Right atrium auricular region (tissue), 2 donors: ENCODE measurements at regions not wholly inside any gene's neighbourhood (a gene's known extent, or its start where the extent isn't known, plus 50 kb on each side); places are given as distances from the start of the nearest gene placed in this dataset.
"Not testable (repeated sequence)": the region's sequence is repeated elsewhere in the genome, so short reads cannot be mapped to it uniquely, and the experiment has no call there.

Source experiments
- DNase-seq: peaks from one replicate; pipeline ENCODE4 v3.0.0-alpha.2; 2019; ENCODE audit warnings: low spot score
- H3K27ac ChIP-seq, 2 donors: fragments of 200-600 bp; sonication (generic); 1 replicate in 1 of 2; 2 replicates in 1 of 2; pipeline ENCODE4 v1.5.1; 2016 to 2019
- H3K27me3 ChIP-seq, 2 donors: fragments of 200-600 bp; sonication (generic); one replicate each; pipeline versions ENCODE4 v1.5.1 to v1.6.0; 2017 to 2019
- H3K36me3 ChIP-seq: fragments of 200-600 bp; sonication (generic); one replicate; pipeline ENCODE4 v1.5.1; 2016
- H3K4me1 ChIP-seq, 2 donors: fragments of 200-600 bp; sonication (generic); one replicate each; pipeline versions ENCODE4 v1.5.1 to v1.6.0; 2017 to 2019
- H3K4me3 ChIP-seq, 2 donors: fragments of 200-600 bp; sonication (generic); 1 replicate in 1 of 2; 2 replicates in 1 of 2; pipeline ENCODE4 v1.5.1; 2017 to 2019; ENCODE audit warnings: mild to moderate bottlenecking in 1 of 2, moderate library complexity in 1 of 2
- H3K9me3 ChIP-seq, 2 donors: fragments of 200-600 bp; sonication (generic); one replicate each; pipeline ENCODE4 v1.5.1; 2019
- TF ChIP-seq, protein P1 (sequence below), 2 donors: fragments of 200-600 bp; sonication (generic); IDR thresholded peaks; one replicate each; pipeline ENCODE4 v1.5.1; 2019; ENCODE audit warnings: antibody characterized with exemption in 2 of 2

DNA sequence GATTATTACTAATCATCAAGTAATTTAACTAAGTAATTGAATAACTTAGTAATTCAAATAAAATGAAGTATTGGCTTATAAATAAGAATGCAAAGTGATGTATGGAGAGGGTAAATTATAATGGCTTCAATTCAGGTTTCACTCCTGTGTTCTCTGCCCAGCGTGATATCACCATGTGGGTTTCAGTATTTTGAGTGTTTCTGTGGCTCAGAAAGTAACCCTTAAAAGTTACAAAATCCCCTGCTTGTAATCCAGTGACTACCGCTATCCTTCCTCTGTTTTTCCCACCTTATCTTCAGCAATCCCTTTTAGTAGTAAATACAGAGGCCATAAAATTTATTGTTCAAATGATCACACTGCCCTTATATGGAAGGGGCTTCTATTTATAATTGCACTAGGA lies 316.4 kb upstream of the CFAP20DC start:
- H3K27me3 ChIP-seq = no peaks in the 10 kb centered on the region
- H3K36me3 ChIP-seq = no peaks in the 10 kb centered on the region
- H3K9me3 ChIP-seq = no peaks in the 10 kb centered on the region
- no peak for DNase-seq
- TF ChIP-seq, protein P1, sequence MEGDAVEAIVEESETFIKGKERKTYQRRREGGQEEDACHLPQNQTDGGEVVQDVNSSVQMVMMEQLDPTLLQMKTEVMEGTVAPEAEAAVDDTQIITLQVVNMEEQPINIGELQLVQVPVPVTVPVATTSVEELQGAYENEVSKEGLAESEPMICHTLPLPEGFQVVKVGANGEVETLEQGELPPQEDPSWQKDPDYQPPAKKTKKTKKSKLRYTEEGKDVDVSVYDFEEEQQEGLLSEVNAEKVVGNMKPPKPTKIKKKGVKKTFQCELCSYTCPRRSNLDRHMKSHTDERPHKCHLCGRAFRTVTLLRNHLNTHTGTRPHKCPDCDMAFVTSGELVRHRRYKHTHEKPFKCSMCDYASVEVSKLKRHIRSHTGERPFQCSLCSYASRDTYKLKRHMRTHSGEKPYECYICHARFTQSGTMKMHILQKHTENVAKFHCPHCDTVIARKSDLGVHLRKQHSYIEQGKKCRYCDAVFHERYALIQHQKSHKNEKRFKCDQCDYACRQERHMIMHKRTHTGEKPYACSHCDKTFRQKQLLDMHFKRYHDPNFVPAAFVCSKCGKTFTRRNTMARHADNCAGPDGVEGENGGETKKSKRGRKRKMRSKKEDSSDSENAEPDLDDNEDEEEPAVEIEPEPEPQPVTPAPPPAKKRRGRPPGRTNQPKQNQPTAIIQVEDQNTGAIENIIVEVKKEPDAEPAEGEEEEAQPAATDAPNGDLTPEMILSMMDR (IDR thresholded peaks at IDR 0.05) = no peak
- H3K4me1 ChIP-seq = no peaks in the 10 kb centered on the region
- no peak overlapping the region for H3K27ac ChIP-seq
- no peak overlapping the region for H3K4me3 ChIP-seq

DNA sequence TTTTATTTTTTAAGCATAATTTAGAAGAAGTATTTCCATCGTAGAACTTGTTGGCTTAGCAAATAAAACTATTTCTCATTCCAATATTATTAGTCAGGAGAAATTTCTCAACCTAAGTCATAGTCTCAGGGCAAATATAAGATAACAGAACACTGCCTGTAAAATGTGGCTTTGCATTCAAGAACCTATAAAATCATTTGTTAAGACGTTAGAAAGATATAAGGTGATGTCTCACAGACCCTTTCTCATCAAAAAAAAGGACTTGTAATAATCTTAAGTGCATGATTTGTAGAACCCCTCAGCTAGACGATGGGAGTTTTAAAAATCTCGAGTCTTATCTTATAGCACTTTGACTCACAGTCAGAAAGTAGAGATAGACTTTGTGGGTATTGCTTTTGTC lies 314.7 kb upstream of the CFAP20DC start:
- H3K27ac ChIP-seq = no peak overlapping the region
- no peaks in the 10 kb centered on the region for H3K27me3 ChIP-seq
- no peaks in the 10 kb centered on the region for H3K9me3 ChIP-seq
- DNase-seq = no peak
- TF ChIP-seq, protein P1 (IDR thresholded peaks at IDR 0.05) = no peak
- H3K4me1 ChIP-seq = no peaks in the 10 kb centered on the region
- H3K4me3 ChIP-seq = no peak overlapping the region
- no peaks in the 10 kb centered on the region for H3K36me3 ChIP-seq

DNA sequence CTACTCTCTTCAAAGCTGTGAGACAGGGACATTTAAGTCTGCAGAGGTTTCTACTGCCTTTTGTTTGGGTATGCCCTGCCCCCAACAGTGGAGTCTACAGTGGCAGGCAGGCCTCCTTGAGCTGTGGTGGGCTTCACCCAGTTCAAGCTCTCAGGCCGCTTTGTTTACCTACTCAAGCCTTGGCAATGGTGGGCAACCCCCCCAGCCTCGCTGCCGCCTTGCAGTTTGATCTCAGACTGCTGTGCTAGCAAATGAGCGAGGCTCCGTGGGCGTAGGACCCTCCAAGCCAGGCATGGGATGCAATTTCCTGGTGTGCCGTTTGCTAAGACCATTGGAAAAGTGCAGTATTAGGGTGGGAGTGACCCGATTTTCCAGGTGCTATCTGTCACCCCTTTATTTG lies 310.5 kb upstream of the CFAP20DC start:
- H3K9me3 ChIP-seq, H3K27me3 ChIP-seq, H3K36me3 ChIP-seq, H3K27ac ChIP-seq, H3K4me1 ChIP-seq, H3K4me3 ChIP-seq, DNase-seq: not testable (repeated sequence)

DNA sequence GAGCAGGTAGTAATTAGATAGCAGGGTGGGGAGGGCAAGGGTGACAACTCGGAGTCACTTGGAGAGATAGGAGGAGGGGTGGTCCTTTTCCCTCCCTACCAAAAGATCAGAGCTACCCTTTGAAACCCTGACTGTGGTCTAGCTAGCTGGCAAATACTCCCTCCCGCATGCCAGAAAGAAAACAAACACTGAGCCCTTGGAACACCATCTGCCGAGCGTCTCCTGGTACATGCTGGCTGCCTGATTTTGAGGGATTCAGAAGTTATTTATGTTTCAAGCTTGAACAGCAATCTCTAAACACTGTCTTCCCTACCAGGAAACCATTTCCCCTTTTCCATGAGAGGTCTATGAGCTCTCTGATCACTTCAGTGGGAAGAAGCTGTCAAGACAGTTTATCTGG lies 291.6 kb upstream of the CFAP20DC start:
- Histone ChIP-seq H3K27ac (no peak overlapping the region), H3K36me3 (no peaks in the 10 kb centered on the region), H3K9me3 (no peaks in the 10 kb centered on the region), H3K4me3 (no peak overlapping the region), H3K27me3 (no peaks in the 10 kb centered on the region), H3K4me1 (no peaks in the 10 kb centered on the region)
- TF ChIP-seq, protein P1 (IDR thresholded peaks at IDR 0.05) = no peak
- DNase-seq = no peak

DNA sequence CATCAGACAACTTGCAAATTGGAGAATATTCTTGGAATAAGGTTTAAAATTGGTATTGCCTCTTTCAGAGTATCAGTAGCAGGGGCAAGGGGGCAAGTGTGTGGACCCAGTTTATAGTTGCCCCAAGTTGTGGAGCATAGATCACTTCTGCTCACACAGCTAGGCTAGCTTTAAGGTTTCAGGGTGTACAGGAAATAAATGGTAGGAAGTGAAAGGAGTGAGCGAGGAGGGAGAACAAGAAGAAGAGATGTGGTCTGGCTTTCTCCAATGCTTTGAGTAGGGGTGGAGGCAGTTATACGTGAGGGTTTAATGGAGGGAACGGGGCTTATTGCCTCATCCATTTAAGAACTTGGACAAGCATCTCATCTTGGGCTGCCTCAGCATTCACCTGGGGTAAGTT lies 290.0 kb upstream of the CFAP20DC start:
- DNase-seq = no peak
- TF ChIP-seq, protein P1 (IDR thresholded peaks at IDR 0.05) = no peak
- no peak overlapping the region for H3K4me3 ChIP-seq
- H3K9me3 ChIP-seq = no peaks in the 10 kb centered on the region
- H3K27me3 ChIP-seq = no peaks in the 10 kb centered on the region
- no peaks in the 10 kb centered on the region for H3K36me3 ChIP-seq
- no peak overlapping the region for H3K27ac ChIP-seq
- H3K4me1 ChIP-seq = no peaks in the 10 kb centered on the region

DNA sequence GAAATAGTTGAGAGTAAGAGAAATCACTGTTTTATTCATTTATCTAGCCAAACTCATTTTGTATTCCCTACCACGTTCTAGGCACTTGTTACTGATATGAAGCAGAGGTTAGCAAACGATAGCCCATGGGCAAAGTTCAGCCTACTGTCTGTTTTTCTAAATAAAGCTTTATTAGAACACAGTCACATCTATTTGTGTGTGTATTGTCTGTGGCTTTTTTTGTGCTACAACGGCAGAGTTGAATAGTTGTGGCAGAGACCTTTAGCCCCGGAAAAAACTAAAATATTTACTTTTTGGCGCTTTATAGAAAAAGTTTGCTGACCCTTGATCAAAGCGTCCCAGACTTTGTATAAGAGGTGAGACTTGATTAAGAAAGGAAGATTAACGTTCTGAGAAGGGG lies 289.1 kb upstream of the CFAP20DC start:
- Histone ChIP-seq H3K27ac (no peak overlapping the region), H3K4me1 (no peaks in the 10 kb centered on the region), H3K4me3 (no peak overlapping the region), H3K36me3 (no peaks in the 10 kb centered on the region), H3K9me3 (no peaks in the 10 kb centered on the region), H3K27me3 (no peaks in the 10 kb centered on the region)
- TF ChIP-seq, protein P1 (IDR thresholded peaks at IDR 0.05) = no peak
- no peak for DNase-seq
